Fibroblast of the conjunctiva (primary cell): ENCODE measurements at regions not wholly inside any gene's neighbourhood (a gene's known extent, or its start where the extent isn't known, plus 50 kb on each side); places are given as distances from the start of the nearest gene placed in this dataset.

ENCODE experiments used
- DNase-seq: peaks from one replicate; pipeline ENCODE4 v3.0.0-alpha.2; 2010; ENCODE audit warnings: low read depth

GRCh38 chrX:45306794-45307193, 106.1 kb upstream of the DIPK2B start:
- no peak for DNase-seq

- no peak for DNase-seq
These were observed 100.0 kb upstream of the DIPK2B start for GRCh38 chrX:45300638-45301037.

- peak; percentile 9 for DNase-seq
These were observed 94.7 kb upstream of the DIPK2B start for GRCh38 chrX:45295259-45295986.

- no peak for DNase-seq
These were observed 73.9 kb upstream of the DIPK2B start for GRCh38 chrX:45274576-45274975.

GRCh38 chrX:45267007-45267406, 66.3 kb upstream of the DIPK2B start:
- no peak for DNase-seq

GRCh38 chrX:45266456-45266855, 65.8 kb upstream of the DIPK2B start:
- DNase-seq, result no peak

- DNase-seq, result no peak
These were observed 64.2 kb upstream of the DIPK2B start for GRCh38 chrX:45264865-45265264.

- DNase-seq, result no peak
These were observed 60.8 kb upstream of the DIPK2B start for GRCh38 chrX:45261471-45261870.

GRCh38 chrX:45261005-45261404, 60.3 kb upstream of the DIPK2B start:
- DNase-seq, result no peak

- DNase-seq, result no peak
These were observed 58.2 kb upstream of the DIPK2B start for GRCh38 chrX:45258731-45259402.
